H1 (cell line): ENCODE measurements at regions not wholly inside any gene's neighbourhood (a gene's known extent, or its start where the extent isn't known, plus 50 kb on each side); places are given as distances from the start of the nearest gene placed in this dataset.

Source experiments
- CTCF ChIA-PET: fragments of 300-600 bp; sonication (Branson Sonifier 250); formaldehyde crosslinking; loops from one replicate; lab custom pipeline; 2021; ENCODE audit not compliant: partially characterized antibody; lab: Charles Lee
- POLR2A ChIA-PET: fragments of 300-600 bp; sonication (Branson Sonifier 250); formaldehyde crosslinking; loops from one replicate; lab custom pipeline; 2021; ENCODE audit warnings: inconsistent platforms; ENCODE audit not compliant: partially characterized antibody; lab: Charles Lee
- DNase-seq, 2 experiments: peaks; one replicate each; pipeline versions ENCODE4 v3.0.0 to v3.0.0-alpha.2; 2010 to 2022; ENCODE audit warnings: low spot score in 2 of 2, low read depth in 1 of 2, mixed read lengths in 1 of 2
- FAIRE-seq: peaks from 2 replicates; lab custom pipeline; 2011; peaks lifted over from hg19 to GRCh38; lab: Jason Lieb, UNC
- H2AFZ ChIP-seq: 2 replicates; pipeline ENCODE4 v1.8.1; 2012; ENCODE audit warnings: low read length, inconsistent platforms
- H2AK5ac ChIP-seq: 2 replicates; pipeline ENCODE4 v1.6.1; 2013; ENCODE audit warnings: low read depth, low read length
- H2BK120ac ChIP-seq: replicated peaks from 2 replicates; pipeline ENCODE3; 2013; ENCODE audit warnings: low read depth, low read length, inconsistent platforms
- H2BK12ac ChIP-seq: 2 replicates; pipeline ENCODE4 v1.6.1; 2013; ENCODE audit warnings: low read depth, low read length
- H2BK15ac ChIP-seq: 2 replicates; pipeline ENCODE4 v1.6.1; 2013; ENCODE audit warnings: low read length
- H2BK20ac ChIP-seq: 2 replicates; pipeline ENCODE4 v1.6.1; 2013; ENCODE audit warnings: low read length
- H2BK5ac ChIP-seq: 2 replicates; pipeline ENCODE4 v1.6.1; 2013; ENCODE audit warnings: low read depth, low read length
- H3K14ac ChIP-seq: 2 replicates; pipeline ENCODE4 v1.6.1; 2013; ENCODE audit warnings: inconsistent platforms; ENCODE audit not compliant: insufficient read length
- H3K18ac ChIP-seq: 2 replicates; pipeline ENCODE4 v1.6.1; 2013; ENCODE audit warnings: low read length; ENCODE audit errors: extremely low read depth
- H3K23ac ChIP-seq: 2 replicates; pipeline ENCODE4 v1.6.1; 2013; ENCODE audit warnings: inconsistent platforms; ENCODE audit not compliant: insufficient read length
- H3K23me2 ChIP-seq: 2 replicates; pipeline ENCODE4 v1.6.1; 2013; ENCODE audit warnings: low read depth, low read length
- H3K27ac ChIP-seq: 2 replicates; pipeline ENCODE4 v1.6.1; 2011; ENCODE audit warnings: low read depth, low read length, inconsistent platforms
- H3K27me3 ChIP-seq, 4 experiments: replicated peaks in 1 of 4; 1 replicate in 1 of 4; 2 replicates in 3 of 4; pipeline versions ENCODE4 v1.6.1 to v1.8.1; 2011 to 2013; ENCODE audit warnings: low read length in 3 of 4, mild to moderate bottlenecking in 3 of 4, inconsistent platforms in 2 of 4, mixed read lengths in 2 of 4, moderate library complexity in 1 of 4; ENCODE audit not compliant: control insufficient read depth in 3 of 4, insufficient read depth in 3 of 4; ENCODE audit errors: extremely low read depth in 1 of 4
- H3K36me3 ChIP-seq, 4 experiments: 2 replicates each; pipeline versions ENCODE4 v1.6.1 to v1.8.1; 2011 to 2013; ENCODE audit warnings: mild to moderate bottlenecking in 4 of 4, low read length in 3 of 4, moderate library complexity in 2 of 4, control low read depth in 1 of 4, inconsistent platforms in 1 of 4; ENCODE audit not compliant: insufficient read depth in 4 of 4, control insufficient read depth in 2 of 4
- H3K4ac ChIP-seq: replicated peaks from 2 replicates; pipeline ENCODE3; 2013; ENCODE audit warnings: low read length, low read depth, mixed read lengths, inconsistent platforms; ENCODE audit not compliant: insufficient read length
- H3K4me1 ChIP-seq, 4 experiments: replicated peaks in 1 of 4; 1 replicate in 1 of 4; 2 replicates in 3 of 4; pipeline versions ENCODE4 v1.6.1 to v1.8.1; 2011 to 2013; ENCODE audit warnings: low read length in 3 of 4, inconsistent platforms in 2 of 4, mixed read lengths in 1 of 4; ENCODE audit not compliant: insufficient read depth in 4 of 4, control insufficient read depth in 3 of 4
- H3K4me2 ChIP-seq, 2 experiments: 2 replicates each; pipeline versions ENCODE4 v1.6.1 to v1.8.1; 2011 to 2013; ENCODE audit warnings: low read depth in 2 of 2, low read length in 2 of 2, control low read depth in 1 of 2, inconsistent platforms in 1 of 2, mild to moderate bottlenecking in 1 of 2; ENCODE audit not compliant: insufficient read depth in 1 of 2
- H3K4me3 ChIP-seq, 4 experiments: fragments of 200-600, 300-600 bp in 1 of 4; sonication (generic), shearing (Covaris generic), sonication (Bioruptor Twin) in 1 of 4; 2 replicates each; pipeline versions ENCODE4 v1.5.1 to v1.8.1; 2011 to 2016; ENCODE audit warnings: low read length in 4 of 4, low read depth in 3 of 4, control low read depth in 2 of 4, inconsistent platforms in 2 of 4, mild to moderate bottlenecking in 2 of 4, mixed read lengths in 1 of 4, moderate library complexity in 1 of 4; ENCODE audit not compliant: insufficient read depth in 2 of 4; ENCODE audit errors: extremely low read depth in 1 of 4
- H3K56ac ChIP-seq: replicated peaks from 2 replicates; pipeline ENCODE3; 2013; ENCODE audit warnings: low read depth, mild to moderate bottlenecking, mixed read lengths, low read length, inconsistent platforms; ENCODE audit not compliant: insufficient read length
- H3K79me1 ChIP-seq: 2 replicates; pipeline ENCODE4 v1.6.1; 2013; ENCODE audit warnings: low read depth, low read length, control low read depth
- H3K79me2 ChIP-seq, 2 experiments: 2 replicates each; pipeline versions ENCODE4 v1.6.1 to v1.8.1; 2012 to 2013; ENCODE audit warnings: low read length in 2 of 2, mild to moderate bottlenecking in 2 of 2, inconsistent platforms in 1 of 2; ENCODE audit not compliant: insufficient read depth in 2 of 2, control insufficient read depth in 1 of 2
- H3K9ac ChIP-seq, 4 experiments: replicated peaks in 1 of 4; 1 replicate in 1 of 4; 2 replicates in 3 of 4; pipeline versions ENCODE4 v1.6.1 to v1.8.1; 2011 to 2013; ENCODE audit warnings: low read depth in 3 of 4, low read length in 3 of 4, control low read depth in 2 of 4, mild to moderate bottlenecking in 2 of 4, moderate library complexity in 2 of 4, inconsistent platforms in 1 of 4; ENCODE audit errors: extremely low read depth in 1 of 4
- H3K9me3 ChIP-seq, 2 experiments: 2 replicates each; pipeline versions ENCODE4 v1.6.1 to v1.8.1; 2012 to 2013; ENCODE audit warnings: mild to moderate bottlenecking in 2 of 2, moderate library complexity in 2 of 2, control low read depth in 1 of 2, inconsistent platforms in 1 of 2, low read depth in 1 of 2, low read length in 1 of 2, mixed read lengths in 1 of 2; ENCODE audit not compliant: insufficient read depth in 2 of 2
- H4K20me1 ChIP-seq, 2 experiments: replicated peaks in 1 of 2; 2 replicates each; pipeline versions ENCODE3 to v1.8.1; 2011 to 2013; ENCODE audit warnings: inconsistent platforms in 2 of 2, low read length in 2 of 2, mild to moderate bottlenecking in 1 of 2; ENCODE audit not compliant: insufficient read depth in 2 of 2, control insufficient read depth in 1 of 2
- H4K5ac ChIP-seq: 2 replicates; pipeline ENCODE4 v1.6.1; 2013; ENCODE audit warnings: low read length, low read depth, mixed read lengths, inconsistent platforms; ENCODE audit not compliant: insufficient read length
- H4K8ac ChIP-seq: 2 replicates; pipeline ENCODE4 v1.8.0; 2013; ENCODE audit warnings: mild to moderate bottlenecking, moderate library complexity, low read length, inconsistent platforms; ENCODE audit not compliant: insufficient read depth; ENCODE audit errors: extremely low read depth
- H4K91ac ChIP-seq: replicated peaks from 2 replicates; pipeline ENCODE3; 2013; ENCODE audit warnings: low read length, mixed read lengths, inconsistent platforms; ENCODE audit not compliant: insufficient read length
- ASH2L ChIP-seq: fragments of 200-600, 300-600 bp; sonication (generic); IDR thresholded peaks from one replicate; pipeline ENCODE4 v1.7.1; 2017; ENCODE audit warnings: low read length
- CEBPB ChIP-seq: IDR thresholded peaks from 2 replicates; pipeline ENCODE4 v1.6.1; 2012; ENCODE audit warnings: low read depth, low read length
- EP300 ChIP-seq, 2 experiments: IDR thresholded peaks; 1 replicate in 1 of 2; 2 replicates in 1 of 2; pipeline ENCODE4 v1.6.1; 2011 to 2012; ENCODE audit warnings: low read depth in 2 of 2, low read length in 2 of 2, mild to moderate bottlenecking in 2 of 2, borderline replicate concordance in 1 of 2, inconsistent platforms in 1 of 2, moderate library complexity in 1 of 2
- EZH2 ChIP-seq: fragments of 200-600 bp; sonication (generic); IDR thresholded peaks from 2 replicates; pipeline ENCODE4 v1.7.1; 2012; ENCODE audit warnings: low read depth, mild to moderate bottlenecking, moderate library complexity, low read length, inconsistent platforms; ENCODE audit not compliant: severe bottlenecking
- HDAC2 ChIP-seq, 2 experiments: fragments of 300-600 bp in 1 of 2; sonication (generic) in 1 of 2; IDR thresholded peaks; 2 replicates each; pipeline ENCODE4 v1.6.1; 2011 to 2012; ENCODE audit warnings: low read depth in 2 of 2, low read length in 2 of 2, mild to moderate bottlenecking in 2 of 2, moderate library complexity in 2 of 2, borderline replicate concordance in 1 of 2, inconsistent platforms in 1 of 2
- KDM1A ChIP-seq: fragments of 200-600, 300-600 bp; sonication (generic); IDR thresholded peaks from 2 replicates; pipeline ENCODE4 v1.7.1; 2016; ENCODE audit warnings: mild to moderate bottlenecking, low read length, borderline replicate concordance
- RXRA ChIP-seq: IDR thresholded peaks from 2 replicates; pipeline ENCODE4 v1.6.1; 2011; ENCODE audit warnings: low read depth, mild to moderate bottlenecking, low read length, moderate library complexity; ENCODE audit not compliant: insufficient read depth
- TEAD4 ChIP-seq: IDR thresholded peaks from 2 replicates; pipeline ENCODE4 v1.6.1; 2012; ENCODE audit warnings: low read depth, low read length, inconsistent platforms, mixed read lengths
- WGBS, 2 experiments: shearing (Covaris generic) in 1 of 2; methylation state at CpG; one replicate each; pipeline versions ENCODE4 v1.1.6 to v1.1.7; 2013 to 2015; ENCODE audit warnings: low lambda C conversion rate in 2 of 2, mixed read lengths in 2 of 2, inconsistent platforms in 1 of 2, low coverage in 1 of 2, missing lambda C conversion rate in 1 of 2; ENCODE audit not compliant: insufficient replicate concordance in 2 of 2, insufficient coverage in 1 of 2, insufficient read length in 1 of 2; ENCODE audit errors: extremely low coverage in 1 of 2, missing lambda C conversion rate in 1 of 2; 5-methylcytosine and 5-hydroxymethylcytosine counted together

GRCh38 chr1:229194096-229194495 is 76.8 kb upstream of the RAB4A start:
- WGBS, 2 experiments, result 100% methylated on average over 3 of the region's 9 CpGs; no CpG with 5 or more reads in 1 of the 2 experiments
- TF ChIP-seq EP300 (IDR thresholded peaks at IDR 0.05; ENCODE audit: borderline replicate concordance in 1 of 2, low read depth in 2 of 2, low read length in 2 of 2) (no peak), CEBPB (no peak), EZH2 (no peak), RXRA (no peak), ASH2L (no peak), HDAC2 (IDR thresholded peaks at IDR 0.05; ENCODE audit: borderline replicate concordance in 1 of 2, low read depth in 2 of 2, low read length in 2 of 2) (no peak), KDM1A (no peak), TEAD4 (no peak)

More at GRCh38 chr1:229194096-229194495, 76.8 kb upstream of the RAB4A start:
- Histone ChIP-seq H3K27me3 (no peaks in the 10 kb centered on the region), H3K4me2 (no peak overlapping the region), H2BK15ac (no peak overlapping the region), H3K56ac (no peak overlapping the region), H3K36me3 (no peaks in the 10 kb centered on the region), H3K9me3 (no peaks in the 10 kb centered on the region), H3K27ac (no peak overlapping the region), H3K9ac (no peak overlapping the region), H3K23ac (no peak overlapping the region), H2AFZ (no peak overlapping the region), H3K4me3 (no peak overlapping the region), H2BK20ac (no peak overlapping the region), H3K14ac (no peak overlapping the region), H3K4me1 (peaks cover 0 to 11% (median 7%) of the 10 kb centered on the region in 4 experiments; a peak in 4 of 7 replicates), H3K4ac (no peak overlapping the region), H3K18ac (no peak overlapping the region), H4K8ac (no peak overlapping the region), H2BK5ac (no peak overlapping the region), H3K23me2 (no peaks in the 10 kb centered on the region; the same call in 1 of the 2 replicates), H4K91ac (no peak overlapping the region), H2BK12ac (no peak overlapping the region), H2BK120ac (no peak overlapping the region), H3K79me1 (no peaks in the 10 kb centered on the region), H3K79me2 (no peaks in the 10 kb centered on the region), H4K20me1 (no peaks in the 10 kb centered on the region), H4K5ac (no peak overlapping the region), H2AK5ac (no peak overlapping the region)
- POLR2A ChIA-PET, result no interaction called here
- FAIRE-seq (no peak), DNase-seq (no peak)
- CTCF ChIA-PET, result interaction anchor here (1.6 kb wide), 1 partner anchor 9 kb away, joined by 6 read pairs; no protein-coding TSS in a partner anchor
